RWPE2 (cell line): ENCODE measurements at regions not wholly inside any gene's neighbourhood (a gene's known extent, or its start where the extent isn't known, plus 50 kb on each side); places are given as distances from the start of the nearest gene placed in this dataset.

Source experiments
- ATAC-seq: fragments of 200-7000 bp; cut with Tn5 transposase; 3 replicates; pipeline ENCODE4 v1.9.1; 2021; ENCODE audit warnings: low read depth
- DNase-seq: peaks from one replicate; pipeline ENCODE4 v3.0.0-alpha.2; 2020; ENCODE audit warnings: low spot score
- H3K27ac ChIP-seq: fragments of 450-650 bp; 2 replicates; pipeline ENCODE4 v1.5.1; 2017; ENCODE audit warnings: mild to moderate bottlenecking; ENCODE audit not compliant: poor library complexity, severe bottlenecking
- H3K27me3 ChIP-seq: fragments of 250-450 bp; sonication (Bioruptor Pico); 2 replicates; pipeline ENCODE4 v1.5.1; 2021; ENCODE audit warnings: mild to moderate bottlenecking, moderate library complexity; ENCODE audit not compliant: insufficient read depth, poor library complexity, severe bottlenecking
- H3K36me3 ChIP-seq: fragments of 250-450 bp; sonication (Bioruptor Pico); 2 replicates; pipeline ENCODE4 v1.5.1; 2020; ENCODE audit warnings: low read depth, mild to moderate bottlenecking, moderate library complexity
- H3K4me1 ChIP-seq: fragments of 250-450 bp; sonication (Bioruptor Pico); 2 replicates; pipeline ENCODE4 v1.5.1; 2021; ENCODE audit warnings: mild to moderate bottlenecking, moderate library complexity; ENCODE audit not compliant: insufficient read depth, poor library complexity, severe bottlenecking
- H3K4me3 ChIP-seq: fragments of 250-450 bp; sonication (Bioruptor Pico); 2 replicates; pipeline ENCODE4 v1.5.1; 2021; ENCODE audit warnings: mild to moderate bottlenecking, moderate library complexity; ENCODE audit not compliant: severe bottlenecking
- H3K9me3 ChIP-seq: fragments of 250-450 bp; sonication (Bioruptor Pico); 2 replicates; pipeline ENCODE4 v1.5.1; 2021; ENCODE audit warnings: mild to moderate bottlenecking, moderate library complexity; ENCODE audit not compliant: severe bottlenecking
- TF ChIP-seq, protein P1 (sequence below): fragments of 450-650 bp; IDR thresholded peaks from one replicate; pipeline ENCODE4 v1.5.1; 2017; ENCODE audit warnings: mild to moderate bottlenecking, moderate library complexity; ENCODE audit not compliant: poor library complexity, severe bottlenecking

- Histone ChIP-seq H3K27ac (no peak overlapping the region), H3K4me1 (no peaks in the 10 kb centered on the region), H3K27me3 (no peaks in the 10 kb centered on the region), H3K36me3 (no peaks in the 10 kb centered on the region), H3K4me3 (no peak overlapping the region), H3K9me3 (no peaks in the 10 kb centered on the region)
- ATAC-seq (no peak), DNase-seq (no peak)
- TF ChIP-seq, protein P1, sequence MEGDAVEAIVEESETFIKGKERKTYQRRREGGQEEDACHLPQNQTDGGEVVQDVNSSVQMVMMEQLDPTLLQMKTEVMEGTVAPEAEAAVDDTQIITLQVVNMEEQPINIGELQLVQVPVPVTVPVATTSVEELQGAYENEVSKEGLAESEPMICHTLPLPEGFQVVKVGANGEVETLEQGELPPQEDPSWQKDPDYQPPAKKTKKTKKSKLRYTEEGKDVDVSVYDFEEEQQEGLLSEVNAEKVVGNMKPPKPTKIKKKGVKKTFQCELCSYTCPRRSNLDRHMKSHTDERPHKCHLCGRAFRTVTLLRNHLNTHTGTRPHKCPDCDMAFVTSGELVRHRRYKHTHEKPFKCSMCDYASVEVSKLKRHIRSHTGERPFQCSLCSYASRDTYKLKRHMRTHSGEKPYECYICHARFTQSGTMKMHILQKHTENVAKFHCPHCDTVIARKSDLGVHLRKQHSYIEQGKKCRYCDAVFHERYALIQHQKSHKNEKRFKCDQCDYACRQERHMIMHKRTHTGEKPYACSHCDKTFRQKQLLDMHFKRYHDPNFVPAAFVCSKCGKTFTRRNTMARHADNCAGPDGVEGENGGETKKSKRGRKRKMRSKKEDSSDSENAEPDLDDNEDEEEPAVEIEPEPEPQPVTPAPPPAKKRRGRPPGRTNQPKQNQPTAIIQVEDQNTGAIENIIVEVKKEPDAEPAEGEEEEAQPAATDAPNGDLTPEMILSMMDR, result no peak
Measured at GRCh38 chr4:156443488-156443887, 489.8 kb upstream of the CTSO start.

DNA sequence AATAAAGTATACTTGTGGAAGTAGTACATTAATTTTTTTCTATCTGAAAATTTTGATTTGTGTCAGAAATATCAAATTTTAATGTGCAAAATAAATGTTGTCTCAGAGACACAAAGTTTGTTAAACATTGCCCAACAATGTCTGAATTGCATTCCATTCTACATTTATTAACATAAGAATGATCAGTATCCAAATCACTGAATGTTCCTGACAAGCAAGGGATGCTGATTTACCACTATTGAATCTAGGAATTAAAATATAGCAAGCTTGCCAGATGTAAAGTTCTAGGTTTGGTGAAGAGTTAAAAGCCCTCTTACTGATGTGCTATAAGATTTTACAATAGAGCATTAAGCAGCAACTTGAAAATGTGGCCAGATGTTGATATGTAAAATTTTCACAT lies 489.2 kb upstream of the CTSO start:
- H3K27ac ChIP-seq, result no peak overlapping the region
- H3K4me3 ChIP-seq, result no peak overlapping the region
- H3K4me1 ChIP-seq, result no peaks in the 10 kb centered on the region
- H3K36me3 ChIP-seq, result no peaks in the 10 kb centered on the region
- TF ChIP-seq, protein P1, result no peak
- no peaks in the 10 kb centered on the region for H3K9me3 ChIP-seq
- ATAC-seq, result no peak
- H3K27me3 ChIP-seq, result no peaks in the 10 kb centered on the region
- no peak for DNase-seq

- no peaks in the 10 kb centered on the region for H3K36me3 ChIP-seq
- ATAC-seq (no peak), DNase-seq (no peak)
- no peaks in the 10 kb centered on the region for H3K27me3 ChIP-seq
- no peak overlapping the region for H3K27ac ChIP-seq
- H3K4me3 ChIP-seq, result no peak overlapping the region
- no peaks in the 10 kb centered on the region for H3K4me1 ChIP-seq
- TF ChIP-seq, protein P1, result no peak
- no peaks in the 10 kb centered on the region for H3K9me3 ChIP-seq
Measured at GRCh38 chr4:156439576-156440200, 486.0 kb upstream of the CTSO start.

- TF ChIP-seq, protein P1, result no peak
- no peak overlapping the region for H3K4me3 ChIP-seq
- H3K4me1 ChIP-seq, result no peaks in the 10 kb centered on the region
- DNase-seq (no peak), ATAC-seq (no peak)
- no peaks in the 10 kb centered on the region for H3K9me3 ChIP-seq
- H3K36me3 ChIP-seq, result no peaks in the 10 kb centered on the region
- no peak overlapping the region for H3K27ac ChIP-seq
- H3K27me3 ChIP-seq, result no peaks in the 10 kb centered on the region
Measured at GRCh38 chr4:156437666-156438065, 484.0 kb upstream of the CTSO start.

DNA sequence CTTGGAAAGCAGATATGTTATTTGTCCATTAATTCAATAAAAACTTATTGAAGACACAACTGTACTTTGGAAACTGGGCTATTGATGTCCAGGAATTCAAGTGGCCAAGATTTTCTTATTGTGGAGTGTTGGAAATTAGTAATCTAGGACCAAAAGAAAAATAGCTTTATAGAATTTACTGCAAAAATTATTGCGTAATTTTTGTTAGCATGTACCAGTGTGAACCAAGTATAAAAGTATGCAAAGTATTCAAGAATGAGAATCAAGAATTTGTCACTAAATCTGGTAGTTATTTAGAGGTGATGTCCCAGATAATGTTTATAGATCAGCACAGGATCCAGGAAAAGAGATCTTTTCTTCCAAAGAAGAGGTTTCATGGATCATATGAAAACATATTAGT lies 468.9 kb upstream of the CTSO start:
- TF ChIP-seq, protein P1, result no peak
- Histone ChIP-seq H3K4me1 (no peaks in the 10 kb centered on the region), H3K4me3 (no peak overlapping the region), H3K27ac (no peak overlapping the region), H3K9me3 (no peaks in the 10 kb centered on the region), H3K27me3 (no peaks in the 10 kb centered on the region), H3K36me3 (no peaks in the 10 kb centered on the region)
- DNase-seq (no peak), ATAC-seq (no peak)
